ENCODE measurements at regions not wholly inside any gene's neighbourhood (a gene's known extent, or its start where the extent isn't known, plus 50 kb on each side); places are given as distances from the start of the nearest gene placed in this dataset.

GRCh38 chr12:105724641-105725040 is 394.1 kb downstream of the C12orf75 start:
- TF ChIP-seq CTCF (conservative IDR thresholded peaks at IDR 0.05 in 1 of 2, IDR thresholded peaks at IDR 0.05 in 1 of 2; ENCODE audit: low read depth in 1 of 2, low read length in 2 of 2) (no peak), EZH2 (IDR thresholded peaks at IDR 0.05; ENCODE audit: low read length, missing control alignments) (no peak)

Data from fibroblast of lung (primary cell).